Right lobe of liver (tissue), 6 donors: ENCODE measurements at regions not wholly inside any gene's neighbourhood (a gene's known extent, or its start where the extent isn't known, plus 50 kb on each side); places are given as distances from the start of the nearest gene placed in this dataset.

Experiments
- ATAC-seq, 4 donors: fragments of 200-7000 bp; cut with Tn5 transposase; one replicate each; pipeline ENCODE4 v1.9.1; 2020; ENCODE audit warnings: mild to moderate bottlenecking in 4 of 4, moderate library complexity in 4 of 4
- DNase-seq, 3 donors: peaks; one replicate each; pipeline ENCODE4 v3.0.0-alpha.2; 2020
- H3K27ac ChIP-seq, 3 donors: fragments of 200-600 bp; one replicate each; pipeline ENCODE4 v1.8.0; 2022
- H3K27me3 ChIP-seq, 2 donors: fragments of 200-600 bp; one replicate each; pipeline ENCODE4 v1.8.0; 2022
- H3K36me3 ChIP-seq, 4 donors: fragments of 200-600 bp; sonication (generic) in 1 of 4; one replicate each; pipeline versions ENCODE4 v1.5.1 to v1.8.0; 2017 to 2022; ENCODE audit warnings: control low read depth in 1 of 4
- H3K4me1 ChIP-seq, 4 donors: fragments of 200-600 bp; sonication (generic) in 1 of 4; one replicate each; pipeline versions ENCODE4 v1.5.1 to v1.8.0; 2017 to 2022; ENCODE audit warnings: control low read depth in 1 of 4
- H3K4me3 ChIP-seq, 3 donors: fragments of 200-600 bp; one replicate each; pipeline ENCODE4 v1.8.0; 2022
- H3K9me3 ChIP-seq, 4 donors: fragments of 200-600 bp; sonication (generic) in 1 of 4; one replicate each; pipeline versions ENCODE4 v1.5.1 to v1.8.0; 2017 to 2022; ENCODE audit warnings: control low read depth in 1 of 4
- POLR2A ChIP-seq: fragments of 450-650 bp; IDR thresholded peaks from one replicate; pipeline ENCODE4 v1.6.1; 2017; ENCODE audit warnings: antibody characterized with exemption, mild to moderate bottlenecking
- WGBS: methylation state at CpG from one replicate; pipeline ENCODE4 v1.1.6; 2018; ENCODE audit warnings: low coverage, low lambda C conversion rate; ENCODE audit not compliant: insufficient coverage; ENCODE audit errors: missing lambda C conversion rate; 5-methylcytosine and 5-hydroxymethylcytosine counted together
- intact Hi-C, 2 donors: fragments of 100-400 bp; cut with DNase I; formaldehyde crosslinking; loops; one replicate each; pipeline versions ENCODE4 v1.11.2 to v1.14.1; 2022
- TF ChIP-seq, protein P1 (sequence below), 4 donors: fragments of 200-600 bp in 3 of 4; fragments of 450-650 bp in 1 of 4; IDR thresholded peaks; one replicate each; pipeline versions ENCODE4 v1.5.1 to v1.8.0; 2016 to 2022; ENCODE audit warnings: antibody characterized with exemption in 4 of 4, mild to moderate bottlenecking in 2 of 4
- donor health status: DM: no; HTN: yes; CAD: no.
- donor health status: DM: no; HTN: no; CAD: no.
- donor health status: DM: no; HTN: no; CAD: no.
- donor health status: DM: no; HTN: yes; CAD: no.
- donor health status: DM: no; HTN: yes; CAD: no.

DNA sequence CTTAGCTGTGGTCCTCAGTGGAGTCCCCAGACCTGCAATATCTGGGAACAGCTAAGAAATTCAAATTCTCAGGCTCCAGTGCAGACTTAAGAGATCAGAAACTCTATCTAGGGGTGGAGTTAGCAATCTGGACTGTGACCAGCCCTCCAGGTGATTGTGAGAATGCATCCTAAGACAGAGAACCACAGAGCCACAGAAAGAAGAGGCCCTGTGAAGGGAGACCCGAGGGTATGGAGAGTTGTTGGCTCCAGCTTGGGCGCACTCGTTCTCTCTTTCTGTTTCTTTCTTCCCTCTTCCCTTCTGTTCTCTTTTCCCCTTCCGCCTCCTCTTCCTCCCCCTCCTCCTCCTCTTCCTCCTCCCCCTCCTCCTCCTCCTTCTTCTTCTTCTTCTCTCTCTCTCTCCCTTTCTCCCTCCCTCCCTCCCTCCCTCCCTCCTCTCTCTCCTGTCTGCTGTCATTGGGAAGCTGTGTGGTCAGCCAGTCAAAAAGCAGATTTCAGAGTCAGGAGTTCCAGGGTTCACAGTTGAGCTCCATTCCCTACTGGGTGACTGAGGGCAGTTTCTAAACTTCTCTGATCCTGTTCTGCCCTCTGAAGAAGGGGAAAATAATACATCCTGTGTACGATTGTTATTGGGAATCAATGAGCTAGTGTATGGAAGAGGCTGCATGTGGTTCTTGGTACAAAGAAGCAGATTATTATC is 62.1 kb upstream of the STEAP1B start:
- Histone ChIP-seq H3K27ac (peak overlapping the region in 1 of 3 donors; percentile 13), H3K9me3 (no peaks in the 10 kb centered on the region), H3K4me1 (peaks cover 0 to 27% (median 13%) of the 10 kb centered on the region in 4 donors), H3K36me3 (no peaks in the 10 kb centered on the region), H3K27me3 (no peaks in the 10 kb centered on the region), H3K4me3 (no peak overlapping the region)
- WGBS = 46% methylated on average over 5 of the region's 5 CpGs
- TF ChIP-seq POLR2A = no peak
- TF ChIP-seq, protein P1, sequence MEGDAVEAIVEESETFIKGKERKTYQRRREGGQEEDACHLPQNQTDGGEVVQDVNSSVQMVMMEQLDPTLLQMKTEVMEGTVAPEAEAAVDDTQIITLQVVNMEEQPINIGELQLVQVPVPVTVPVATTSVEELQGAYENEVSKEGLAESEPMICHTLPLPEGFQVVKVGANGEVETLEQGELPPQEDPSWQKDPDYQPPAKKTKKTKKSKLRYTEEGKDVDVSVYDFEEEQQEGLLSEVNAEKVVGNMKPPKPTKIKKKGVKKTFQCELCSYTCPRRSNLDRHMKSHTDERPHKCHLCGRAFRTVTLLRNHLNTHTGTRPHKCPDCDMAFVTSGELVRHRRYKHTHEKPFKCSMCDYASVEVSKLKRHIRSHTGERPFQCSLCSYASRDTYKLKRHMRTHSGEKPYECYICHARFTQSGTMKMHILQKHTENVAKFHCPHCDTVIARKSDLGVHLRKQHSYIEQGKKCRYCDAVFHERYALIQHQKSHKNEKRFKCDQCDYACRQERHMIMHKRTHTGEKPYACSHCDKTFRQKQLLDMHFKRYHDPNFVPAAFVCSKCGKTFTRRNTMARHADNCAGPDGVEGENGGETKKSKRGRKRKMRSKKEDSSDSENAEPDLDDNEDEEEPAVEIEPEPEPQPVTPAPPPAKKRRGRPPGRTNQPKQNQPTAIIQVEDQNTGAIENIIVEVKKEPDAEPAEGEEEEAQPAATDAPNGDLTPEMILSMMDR (IDR thresholded peaks at IDR 0.05) = no peak
- ATAC-seq (no peak), DNase-seq (no peak)
- intact Hi-C loops = no loop called here

GRCh38 chr7:22561321-22561811 is 61.4 kb upstream of the STEAP1B start:
- peak overlapping the region in 1 of 3 donors; percentile 13 for H3K27ac ChIP-seq
- H3K9me3 ChIP-seq = no peaks in the 10 kb centered on the region
- DNase-seq (no peak), ATAC-seq (peak in 3 of 4 donors; percentile 3 to 34 (median 13))
- H3K4me1 ChIP-seq = peaks cover 0 to 24% (median 10%) of the 10 kb centered on the region in 4 donors
- no peak overlapping the region for H3K4me3 ChIP-seq
- TF ChIP-seq, protein P1 (IDR thresholded peaks at IDR 0.05) = no peak
- TF ChIP-seq POLR2A = no peak
- H3K36me3 ChIP-seq = no peaks in the 10 kb centered on the region
- H3K27me3 ChIP-seq = no peaks in the 10 kb centered on the region
- WGBS = 40% methylated on average over 6 of the region's 13 CpGs
- intact Hi-C loops = no loop called here

DNA sequence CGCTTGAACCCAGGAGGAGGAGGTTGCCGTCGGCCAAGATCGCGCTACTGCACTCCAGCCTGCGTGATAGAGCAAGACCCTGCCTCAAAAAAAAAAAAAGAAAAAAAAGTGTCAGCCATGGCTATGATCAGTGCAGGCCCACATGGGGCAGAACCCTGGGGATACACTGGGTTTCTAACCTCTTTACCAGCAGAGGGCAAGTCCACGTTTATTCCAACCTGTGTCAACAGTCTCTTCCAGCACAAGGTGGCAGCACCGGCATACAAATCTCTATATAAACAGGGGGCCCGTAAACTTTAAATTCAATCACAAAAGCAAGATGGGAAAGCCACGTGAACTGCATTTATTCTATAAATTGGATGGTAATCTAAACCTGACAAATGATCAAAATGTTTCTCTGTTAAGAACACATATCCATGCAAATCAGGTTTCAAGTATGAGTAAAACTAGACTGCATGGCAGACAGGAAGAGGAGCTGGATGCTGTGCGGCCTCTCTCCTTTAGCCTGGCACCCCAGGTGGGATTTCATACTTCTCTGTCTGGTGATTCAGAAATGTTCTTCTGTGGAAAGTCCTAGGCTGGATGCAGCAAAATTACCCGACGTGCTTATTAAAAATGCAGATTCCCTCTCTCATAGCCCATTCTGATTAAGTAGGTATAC is 60.0 kb upstream of the STEAP1B start:
- Histone ChIP-seq H3K9me3 (no peaks in the 10 kb centered on the region), H3K36me3 (no peaks in the 10 kb centered on the region), H3K27ac (no peak overlapping the region), H3K27me3 (no peaks in the 10 kb centered on the region), H3K4me3 (no peak overlapping the region), H3K4me1 (peaks cover 0 to 10% (median 4%) of the 10 kb centered on the region in 4 donors)
- DNase-seq = peak in 2 of 3 donors; percentile 56 to 71
- ATAC-seq = peak; percentile 91 to 94 (median 91)
- intact Hi-C loops = loop anchor here (5.0 to 10.0 kb wide), 4 partner anchors 167 to 495 kb away; partner anchors contain the start of gene IL6 (in 1 of the 2)
- 20% methylated on average over 12 of the region's 13 CpGs for WGBS
- TF ChIP-seq POLR2A = no peak
- TF ChIP-seq, protein P1 (IDR thresholded peaks at IDR 0.05) = peak; percentile 85 to 96 (median 90)

DNA sequence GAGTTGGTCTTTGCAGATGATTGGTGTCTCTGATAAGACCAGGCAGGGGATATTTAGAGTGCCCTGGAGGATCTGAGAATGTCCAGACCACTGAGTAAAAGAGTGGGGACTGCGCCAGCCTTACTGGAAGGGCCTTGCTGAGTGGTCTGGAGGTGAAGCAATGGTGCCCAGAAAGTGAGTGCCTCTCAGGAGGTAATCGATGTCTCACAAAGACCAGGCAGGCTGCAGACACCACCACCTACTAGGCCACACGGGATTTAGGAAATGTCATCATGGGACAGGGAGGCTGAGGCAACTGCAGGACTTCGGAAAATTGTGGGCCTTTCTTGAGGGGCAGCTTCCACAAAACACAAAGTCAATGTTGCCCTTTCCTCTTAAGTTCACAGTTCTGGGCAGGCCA is 57.2 kb upstream of the STEAP1B start:
- no peak overlapping the region for H3K27ac ChIP-seq
- H3K36me3 ChIP-seq = no peaks in the 10 kb centered on the region
- H3K4me3 ChIP-seq = no peak overlapping the region
- TF ChIP-seq POLR2A = no peak
- TF ChIP-seq, protein P1 (IDR thresholded peaks at IDR 0.05) = no peak
- 33% methylated on average over 1 of the region's 4 CpGs for WGBS
- H3K4me1 ChIP-seq = no peaks in the 10 kb centered on the region
- no peaks in the 10 kb centered on the region for H3K27me3 ChIP-seq
- no peak for ATAC-seq
- H3K9me3 ChIP-seq = no peaks in the 10 kb centered on the region
- intact Hi-C loops = loop anchor here (5.0 to 10.0 kb wide), 4 partner anchors 170 to 498 kb away; partner anchors contain the start of gene IL6 (in 1 of the 2)
- no peak for DNase-seq
